K562 (cell line): ENCODE measurements at regions not wholly inside any gene's neighbourhood (a gene's known extent, or its start where the extent isn't known, plus 50 kb on each side); places are given as distances from the start of the nearest gene placed in this dataset.

Experiments used
- ATAC-seq: fragments of 200-7000 bp; cut with Tn5 transposase; 3 replicates; pipeline ENCODE4 v1.9.1; 2020; ENCODE audit warnings: moderate library complexity
- BruUV-seq: library from RNA; stranded (reverse); fragments of 400-500 nt; replicated peaks from 2 replicates; lab custom pipeline; 2021; lab: Mats Ljungman, UMichigan
- CTCF ChIA-PET: fragments of 300-600 bp; formaldehyde crosslinking; extraction: SDS; loops from one replicate; lab custom pipeline; 2021; ENCODE audit warnings: low intra/inter-chr PET ratio; lab: Yijun Ruan, JAX
- POLR2A ChIA-PET: fragments of 300-600, 350-650 bp; sonication (Branson Sonifier 250); formaldehyde crosslinking; extraction: SDS; loops from one replicate; lab custom pipeline; 2021; ENCODE audit warnings: antibody characterized with exemption, inconsistent platforms; lab: Yijun Ruan, JAX
- DNase-seq, 4 experiments: peaks; one replicate each; pipeline versions ENCODE4 v3.0.0 to v3.0.0-alpha.2; 2011 to 2018; ENCODE audit warnings: low spot score in 3 of 4, mixed read lengths in 3 of 4; ENCODE audit errors: extremely low read depth in 1 of 4
- FAIRE-seq: peaks from 2 replicates; lab custom pipeline; 2011; peaks lifted over from hg19 to GRCh38; lab: Jason Lieb, UNC
- H2AFZ ChIP-seq: 2 replicates; pipeline ENCODE4 v1.6.0; 2011; ENCODE audit warnings: low read depth, low read length, control low read depth, inconsistent platforms
- H3K27ac ChIP-seq: fragments of 200-600 bp; 3 replicates; pipeline ENCODE4 v1.8.0; 2011; ENCODE audit warnings: low read depth, mild to moderate bottlenecking, control low read depth, inconsistent platforms, low read length, moderate library complexity, mixed read lengths; ENCODE audit errors: extremely low read depth
- H3K27me3 ChIP-seq, 2 experiments: fragments of 300-600 bp in 1 of 2; 2 replicates in 1 of 2; 3 replicates in 1 of 2; pipeline versions ENCODE4 v1.6.0 to v1.8.0; 2011; ENCODE audit warnings: inconsistent platforms in 2 of 2, low read length in 2 of 2, mild to moderate bottlenecking in 1 of 2, mixed read lengths in 1 of 2, moderate library complexity in 1 of 2; ENCODE audit not compliant: control insufficient read depth in 2 of 2, insufficient read depth in 2 of 2
- H3K36me3 ChIP-seq: fragments of 300-600 bp; 3 replicates; pipeline ENCODE4 v1.8.0; 2011; ENCODE audit warnings: mild to moderate bottlenecking, low read length, inconsistent platforms; ENCODE audit not compliant: control insufficient read depth, insufficient read depth
- H3K4me1 ChIP-seq, 2 experiments: fragments of 200-600 bp in 1 of 2; replicated peaks in 1 of 2; 2 replicates in 1 of 2; 3 replicates in 1 of 2; pipeline versions ENCODE4 v1.5.1 to v1.8.0; 2011; ENCODE audit warnings: inconsistent platforms in 2 of 2, low read length in 2 of 2, mild to moderate bottlenecking in 1 of 2, mixed read lengths in 1 of 2, moderate library complexity in 1 of 2; ENCODE audit not compliant: control insufficient read depth in 2 of 2, insufficient read depth in 2 of 2
- H3K4me2 ChIP-seq: 2 replicates; pipeline ENCODE4 v1.6.1; 2011; ENCODE audit warnings: low read length, control low read depth, inconsistent platforms, mixed read lengths; ENCODE audit not compliant: insufficient read depth
- H3K4me3 ChIP-seq: fragments of 200-600 bp; sonication (generic), shearing (Covaris generic); 2 replicates; pipeline ENCODE4 v1.5.1; 2016; ENCODE audit warnings: control low read depth, inconsistent platforms
- H3K79me2 ChIP-seq: fragments of 200-600 bp; 3 replicates; pipeline ENCODE4 v1.8.0; 2011; ENCODE audit warnings: low read length, inconsistent platforms; ENCODE audit not compliant: control insufficient read depth, insufficient read depth
- H3K9ac ChIP-seq, 2 experiments: 2 replicates each; pipeline versions ENCODE4 v1.6.0 to v1.6.1; 2011; ENCODE audit warnings: low read depth in 2 of 2, low read length in 2 of 2, control low read depth in 1 of 2, inconsistent platforms in 1 of 2, mild to moderate bottlenecking in 1 of 2, mixed read lengths in 1 of 2; ENCODE audit not compliant: insufficient read depth in 1 of 2
- H3K9me1 ChIP-seq: one replicate; pipeline ENCODE4 v1.6.0; 2011; ENCODE audit warnings: inconsistent platforms, mild to moderate bottlenecking, low read length, moderate library complexity; ENCODE audit not compliant: control insufficient read depth, insufficient read depth
- H3K9me3 ChIP-seq: replicated peaks from 2 replicates; pipeline ENCODE4 v1.5.1; 2011; ENCODE audit warnings: low read depth, low read length, inconsistent platforms; ENCODE audit not compliant: control insufficient read depth, insufficient read depth
- H4K20me1 ChIP-seq: replicated peaks from 2 replicates; pipeline ENCODE4 v1.6.1; 2011; ENCODE audit warnings: low read length, inconsistent platforms, mixed read lengths; ENCODE audit not compliant: control insufficient read depth, insufficient read depth
- ZNF133 ChIP-seq: fragments of 250-450 bp; sonication (Bioruptor Pico); IDR thresholded peaks from 2 replicates; pipeline ENCODE4 v1.4.0; 2020; ENCODE audit warnings: mild to moderate bottlenecking
- ZNF274 ChIP-seq: IDR thresholded peaks from 2 replicates; pipeline ENCODE4 v1.6.1; 2011; ENCODE audit warnings: low read depth, mild to moderate bottlenecking, low read length, moderate library complexity, borderline replicate concordance
- ZNF707 ChIP-seq: fragments of 250-450 bp; sonication (Bioruptor Pico); conservative IDR thresholded peaks from 2 replicates; pipeline ENCODE4 v1.8.0; 2022; ENCODE audit warnings: inconsistent platforms, mild to moderate bottlenecking, moderate library complexity
- WGBS: fragments of 100-300 bp; shearing (Covaris generic); methylation state at CpG from one replicate; pipeline ENCODE4 v1.1.6; 2016; ENCODE audit warnings: low coverage, mixed read lengths; ENCODE audit not compliant: insufficient coverage; ENCODE audit errors: missing lambda C conversion rate; 5-methylcytosine and 5-hydroxymethylcytosine counted together
- in situ Hi-C: fragments of 300-500 bp; cut with MboI; formaldehyde crosslinking; loops from 4 replicates; pipeline ENCODE4 v1.15.0; 2018; ENCODE audit warnings: inconsistent platforms, mixed read lengths
- intact Hi-C: fragments of 100-400 bp; cut with micrococcal nuclease; formaldehyde crosslinking; loops from 2 replicates; pipeline ENCODE4 v1.14.2; 2022
- TF ChIP-seq, protein P1 (sequence below): sonication (generic); formaldehyde crosslinking; IDR thresholded peaks from 2 replicates; pipeline ENCODE4 v1.8.1; 2023; ENCODE audit warnings: missing genetic modification reagents, mild to moderate bottlenecking, borderline replicate concordance
- TF ChIP-seq, protein P2 (sequence below): fragments of 250-450 bp; sonication (Bioruptor Pico); IDR thresholded peaks from 2 replicates; pipeline ENCODE4 v1.4.0; 2020; ENCODE audit warnings: borderline replicate concordance

DNA sequence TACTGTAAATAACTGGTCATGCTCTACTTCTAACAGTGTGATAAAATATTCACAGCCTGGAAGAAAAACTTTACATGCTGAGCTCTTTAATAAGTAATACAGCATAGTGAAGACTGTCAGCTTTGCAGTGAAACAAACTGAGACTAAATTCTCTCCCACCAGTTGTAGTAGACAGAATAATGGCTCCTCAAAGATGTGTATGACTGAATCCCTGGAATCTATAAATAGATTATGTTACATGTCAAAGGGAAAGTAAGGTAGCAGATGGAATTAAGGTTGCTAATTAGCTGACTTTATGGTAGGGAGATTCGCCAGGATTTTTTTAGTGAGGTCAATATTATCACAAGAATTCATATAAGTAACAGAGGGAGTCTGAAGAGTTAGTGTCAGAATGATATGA is 609.5 kb upstream of the VRK2 start (continued):
- TF ChIP-seq, protein P1, sequence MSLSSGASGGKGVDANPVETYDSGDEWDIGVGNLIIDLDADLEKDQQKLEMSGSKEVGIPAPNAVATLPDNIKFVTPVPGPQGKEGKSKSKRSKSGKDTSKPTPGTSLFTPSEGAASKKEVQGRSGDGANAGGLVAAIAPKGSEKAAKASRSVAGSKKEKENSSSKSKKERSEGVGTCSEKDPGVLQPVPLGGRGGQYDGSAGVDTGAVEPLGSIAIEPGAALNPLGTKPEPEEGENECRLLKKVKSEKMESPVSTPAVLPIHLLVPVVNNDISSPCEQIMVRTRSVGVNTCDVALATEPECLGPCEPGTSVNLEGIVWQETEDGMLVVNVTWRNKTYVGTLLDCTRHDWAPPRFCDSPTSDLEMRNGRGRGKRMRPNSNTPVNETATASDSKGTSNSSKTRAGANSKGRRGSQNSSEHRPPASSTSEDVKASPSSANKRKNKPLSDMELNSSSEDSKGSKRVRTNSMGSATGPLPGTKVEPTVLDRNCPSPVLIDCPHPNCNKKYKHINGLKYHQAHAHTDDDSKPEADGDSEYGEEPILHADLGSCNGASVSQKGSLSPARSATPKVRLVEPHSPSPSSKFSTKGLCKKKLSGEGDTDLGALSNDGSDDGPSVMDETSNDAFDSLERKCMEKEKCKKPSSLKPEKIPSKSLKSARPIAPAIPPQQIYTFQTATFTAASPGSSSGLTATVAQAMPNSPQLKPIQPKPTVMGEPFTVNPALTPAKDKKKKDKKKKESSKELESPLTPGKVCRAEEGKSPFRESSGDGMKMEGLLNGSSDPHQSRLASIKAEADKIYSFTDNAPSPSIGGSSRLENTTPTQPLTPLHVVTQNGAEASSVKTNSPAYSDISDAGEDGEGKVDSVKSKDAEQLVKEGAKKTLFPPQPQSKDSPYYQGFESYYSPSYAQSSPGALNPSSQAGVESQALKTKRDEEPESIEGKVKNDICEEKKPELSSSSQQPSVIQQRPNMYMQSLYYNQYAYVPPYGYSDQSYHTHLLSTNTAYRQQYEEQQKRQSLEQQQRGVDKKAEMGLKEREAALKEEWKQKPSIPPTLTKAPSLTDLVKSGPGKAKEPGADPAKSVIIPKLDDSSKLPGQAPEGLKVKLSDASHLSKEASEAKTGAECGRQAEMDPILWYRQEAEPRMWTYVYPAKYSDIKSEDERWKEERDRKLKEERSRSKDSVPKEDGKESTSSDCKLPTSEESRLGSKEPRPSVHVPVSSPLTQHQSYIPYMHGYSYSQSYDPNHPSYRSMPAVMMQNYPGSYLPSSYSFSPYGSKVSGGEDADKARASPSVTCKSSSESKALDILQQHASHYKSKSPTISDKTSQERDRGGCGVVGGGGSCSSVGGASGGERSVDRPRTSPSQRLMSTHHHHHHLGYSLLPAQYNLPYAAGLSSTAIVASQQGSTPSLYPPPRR (CRISPR knock-in tag), result no peak
- TF ChIP-seq ZNF707 (CRISPR knock-in tag), result no peak
- no peak for TF ChIP-seq ZNF274

DNA sequence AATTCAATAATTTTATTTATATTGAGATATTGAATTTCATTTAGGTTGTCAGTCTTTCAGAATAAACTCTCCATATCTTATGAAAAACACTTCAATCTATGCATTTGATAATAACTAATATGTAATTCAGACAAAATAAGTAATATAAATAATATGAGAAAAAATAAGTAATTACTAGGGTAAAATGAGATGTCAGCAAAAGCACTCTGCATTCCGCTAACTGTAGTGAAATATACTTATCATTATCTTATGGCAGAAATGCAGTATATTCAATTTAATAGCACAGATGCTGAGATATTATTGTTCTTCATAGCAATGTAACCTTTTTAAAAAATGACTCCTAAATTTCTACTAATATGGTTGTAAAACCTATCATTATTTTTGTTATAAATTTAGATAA is 606.2 kb upstream of the VRK2 start:
- no peak for DNase-seq
- Histone ChIP-seq H3K27ac (no peak overlapping the region), H3K9ac (no peak overlapping the region), H3K4me3 (no peak overlapping the region), H3K79me2 (no peaks in the 10 kb centered on the region), H3K9me3 (no peaks in the 10 kb centered on the region; the same call in 1 of the 2 replicates), H4K20me1 (no peaks in the 10 kb centered on the region), H3K27me3 (no peaks in the 10 kb centered on the region), H3K4me2 (no peak overlapping the region), H3K9me1 (no peaks in the 10 kb centered on the region), H3K4me1 (no peaks in the 10 kb centered on the region), H3K36me3 (no peaks in the 10 kb centered on the region), H2AFZ (no peak overlapping the region)
- no peak for FAIRE-seq
- ChIA-PET POLR2A (no interaction called here), CTCF (no interaction called here)
- BruUV-seq, result no TSS peak
- no peak for ATAC-seq
- TF ChIP-seq, protein P2, sequence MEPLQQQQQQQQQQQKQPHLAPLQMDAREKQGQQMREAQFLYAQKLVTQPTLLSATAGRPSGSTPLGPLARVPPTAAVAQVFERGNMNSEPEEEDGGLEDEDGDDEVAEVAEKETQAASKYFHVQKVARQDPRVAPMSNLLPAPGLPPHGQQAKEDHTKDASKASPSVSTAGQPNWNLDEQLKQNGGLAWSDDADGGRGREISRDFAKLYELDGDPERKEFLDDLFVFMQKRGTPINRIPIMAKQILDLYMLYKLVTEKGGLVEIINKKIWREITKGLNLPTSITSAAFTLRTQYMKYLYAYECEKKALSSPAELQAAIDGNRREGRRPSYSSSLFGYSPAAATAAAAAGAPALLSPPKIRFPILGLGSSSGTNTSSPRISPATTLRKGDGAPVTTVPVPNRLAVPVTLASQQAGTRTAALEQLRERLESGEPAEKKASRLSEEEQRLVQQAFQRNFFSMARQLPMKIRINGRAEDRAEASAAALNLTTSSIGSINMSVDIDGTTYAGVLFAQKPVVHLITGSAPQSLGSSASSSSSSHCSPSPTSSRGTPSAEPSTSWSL, result no peak
- TF ChIP-seq ZNF133 (CRISPR knock-in tag), result no peak
- WGBS, result 0% methylated on average over 1 of the region's 1 CpG
- intact Hi-C loops (no loop called here), in situ Hi-C loops (no loop called here)
